ENCODE measurements at regions not wholly inside any gene's neighbourhood (a gene's known extent, or its start where the extent isn't known, plus 50 kb on each side); places are given as distances from the start of the nearest gene placed in this dataset.
"Not testable (repeated sequence)": the region's sequence is repeated elsewhere in the genome, so short reads cannot be mapped to it uniquely, and the experiment has no call there.

- intact Hi-C loops (cut with micrococcal nuclease): loop anchor here (10.0 kb wide), 1 partner anchor 313 kb away; the partner anchor contains the start of gene VRK2
- Mint-ChIP-seq H3K27me3 (ENCODE audit: low read depth) (peaks cover 50% of the 10 kb centered on the region), H3K27ac (no peak overlapping the region), H3K4me3 (ENCODE audit: low read depth) (no peak overlapping the region), H3K36me3 (ENCODE audit: low read depth) (no peaks in the 10 kb centered on the region), H3K4me1 (ENCODE audit: low read depth) (no peaks in the 10 kb centered on the region), H3K9me3 (no peaks in the 10 kb centered on the region)
- DNase-seq (ENCODE audit: low spot score): no peak
Measured at GRCh38 chr2:58358026-58358425, 116.9 kb upstream of the FANCL start.

- Mint-ChIP-seq H3K4me1 (ENCODE audit: low read depth) (no peaks in the 10 kb centered on the region), H3K4me3 (ENCODE audit: low read depth) (no peak overlapping the region), H3K36me3 (ENCODE audit: low read depth) (no peaks in the 10 kb centered on the region), H3K9me3 (no peaks in the 10 kb centered on the region), H3K27ac (no peak overlapping the region), H3K27me3 (ENCODE audit: low read depth) (peaks cover 53% of the 10 kb centered on the region)
- no peak for DNase-seq (ENCODE audit: low spot score)
- intact Hi-C loops (cut with micrococcal nuclease): loop anchor here (10.0 kb wide), 1 partner anchor 313 kb away; the partner anchor contains the start of gene VRK2
Measured at GRCh38 chr2:58357521-58357920, 116.4 kb upstream of the FANCL start.

- H3K4me1 Mint-ChIP-seq (ENCODE audit: low read depth): peaks cover 9% of the 10 kb centered on the region
- no peak overlapping the region for H3K27ac Mint-ChIP-seq
- H3K4me3 Mint-ChIP-seq (ENCODE audit: low read depth): no peak overlapping the region
- H3K9me3 Mint-ChIP-seq: no peaks in the 10 kb centered on the region
- intact Hi-C loops (cut with micrococcal nuclease): loop anchor here (5.0 to 10.0 kb wide), 2 partner anchors 112 to 309 kb away; partner anchors contain the start of genes FANCL and VRK2
- DNase-seq (ENCODE audit: low spot score): no peak
- peaks cover 51% of the 10 kb centered on the region for H3K27me3 Mint-ChIP-seq (ENCODE audit: low read depth)
- H3K36me3 Mint-ChIP-seq (ENCODE audit: low read depth): no peaks in the 10 kb centered on the region
Measured at GRCh38 chr2:58354230-58354629, 113.1 kb upstream of the FANCL start.

GRCh38 chr2:58350484-58350883 lies 109.4 kb upstream of the FANCL start:
- Mint-ChIP-seq H3K36me3 (ENCODE audit: low read depth) (no peaks in the 10 kb centered on the region), H3K27ac (no peak overlapping the region), H3K4me3 (ENCODE audit: low read depth) (no peak overlapping the region), H3K27me3 (ENCODE audit: low read depth) (peaks cover 55% of the 10 kb centered on the region), H3K9me3 (no peaks in the 10 kb centered on the region), H3K4me1 (ENCODE audit: low read depth) (peaks cover 9% of the 10 kb centered on the region)
- no peak for DNase-seq (ENCODE audit: low spot score)
- intact Hi-C loops (cut with micrococcal nuclease): loop anchor here (1.0 to 10.0 kb wide), 3 partner anchors 92 to 306 kb away; partner anchors contain the start of genes FANCL and VRK2

GRCh38 chr2:58347810-58348209 lies 106.7 kb upstream of the FANCL start:
- peaks cover 43% of the 10 kb centered on the region for H3K27me3 Mint-ChIP-seq (ENCODE audit: low read depth)
- peaks cover 9% of the 10 kb centered on the region for H3K4me1 Mint-ChIP-seq (ENCODE audit: low read depth)
- intact Hi-C loops (cut with micrococcal nuclease): no loop called here
- H3K36me3 Mint-ChIP-seq (ENCODE audit: low read depth): no peaks in the 10 kb centered on the region
- no peak overlapping the region for H3K27ac Mint-ChIP-seq
- DNase-seq (ENCODE audit: low spot score): no peak
- H3K4me3 Mint-ChIP-seq (ENCODE audit: low read depth): no peak overlapping the region
- H3K9me3 Mint-ChIP-seq: peaks cover 2% of the 10 kb centered on the region

- peaks cover 20% of the 10 kb centered on the region for H3K27me3 Mint-ChIP-seq (ENCODE audit: low read depth)
Measured at GRCh38 chr2:58341047-58341446, 99.9 kb upstream of the FANCL start.

GRCh38 chr2:58339548-58340243 lies 98.6 kb upstream of the FANCL start:
- peaks cover 21% of the 10 kb centered on the region for H3K27me3 Mint-ChIP-seq (ENCODE audit: low read depth)
- no peak overlapping the region for H3K27ac Mint-ChIP-seq
- H3K4me1 Mint-ChIP-seq (ENCODE audit: low read depth): no peaks in the 10 kb centered on the region
- no peak overlapping the region for H3K4me3 Mint-ChIP-seq (ENCODE audit: low read depth)
- no peak for DNase-seq (ENCODE audit: low spot score)
- no peaks in the 10 kb centered on the region for H3K36me3 Mint-ChIP-seq (ENCODE audit: low read depth)
- intact Hi-C loops (cut with micrococcal nuclease): no loop called here
- peaks cover 14% of the 10 kb centered on the region for H3K9me3 Mint-ChIP-seq

More at GRCh38 chr2:58341047-58341446, 99.9 kb upstream of the FANCL start:
- no peak for DNase-seq (ENCODE audit: low spot score)
- Mint-ChIP-seq H3K4me1 (ENCODE audit: low read depth) (no peaks in the 10 kb centered on the region), H3K27ac (no peak overlapping the region), H3K9me3 (peaks cover 14% of the 10 kb centered on the region), H3K36me3 (ENCODE audit: low read depth) (no peaks in the 10 kb centered on the region), H3K4me3 (ENCODE audit: low read depth) (no peak overlapping the region)
- intact Hi-C loops (cut with micrococcal nuclease): no loop called here

- no peak for DNase-seq (ENCODE audit: low spot score)
- Mint-ChIP-seq H3K27me3 (ENCODE audit: low read depth) (peaks cover 5% of the 10 kb centered on the region), H3K27ac (no peak overlapping the region), H3K9me3 (peaks cover under 1% of the 10 kb centered on the region), H3K4me3 (ENCODE audit: low read depth) (no peak overlapping the region), H3K36me3 (ENCODE audit: low read depth) (no peaks in the 10 kb centered on the region), H3K4me1 (ENCODE audit: low read depth) (no peaks in the 10 kb centered on the region)
- intact Hi-C loops (cut with micrococcal nuclease): no loop called here
Measured at GRCh38 chr2:58336416-58336815, 95.3 kb upstream of the FANCL start.

GRCh38 chr2:58334414-58334813 lies 93.3 kb upstream of the FANCL start:
- H3K4me1 Mint-ChIP-seq (ENCODE audit: low read depth): no peaks in the 10 kb centered on the region
- peaks cover 5% of the 10 kb centered on the region for H3K27me3 Mint-ChIP-seq (ENCODE audit: low read depth)
- DNase-seq (ENCODE audit: low spot score): no peak
- no peaks in the 10 kb centered on the region for H3K9me3 Mint-ChIP-seq
- no peak overlapping the region for H3K27ac Mint-ChIP-seq
- intact Hi-C loops (cut with micrococcal nuclease): no loop called here
- no peaks in the 10 kb centered on the region for H3K36me3 Mint-ChIP-seq (ENCODE audit: low read depth)
- no peak overlapping the region for H3K4me3 Mint-ChIP-seq (ENCODE audit: low read depth)

GRCh38 chr2:58325296-58325895 lies 84.3 kb upstream of the FANCL start:
- intact Hi-C loops (cut with micrococcal nuclease); H3K36me3 Mint-ChIP-seq (ENCODE audit: low read depth); H3K9me3 Mint-ChIP-seq; DNase-seq (ENCODE audit: low spot score); H3K4me3 Mint-ChIP-seq (ENCODE audit: low read depth); H3K4me1 Mint-ChIP-seq (ENCODE audit: low read depth); H3K27me3 Mint-ChIP-seq (ENCODE audit: low read depth); H3K27ac Mint-ChIP-seq: not testable (repeated sequence)

GRCh38 chr2:58319481-58319880 lies 78.4 kb upstream of the FANCL start:
- no peaks in the 10 kb centered on the region for H3K9me3 Mint-ChIP-seq
- intact Hi-C loops (cut with micrococcal nuclease): no loop called here
- H3K4me3 Mint-ChIP-seq (ENCODE audit: low read depth): no peak overlapping the region
- H3K27me3 Mint-ChIP-seq (ENCODE audit: low read depth): no peaks in the 10 kb centered on the region
- no peaks in the 10 kb centered on the region for H3K4me1 Mint-ChIP-seq (ENCODE audit: low read depth)
- no peak overlapping the region for H3K27ac Mint-ChIP-seq
- no peaks in the 10 kb centered on the region for H3K36me3 Mint-ChIP-seq (ENCODE audit: low read depth)
- no peak for DNase-seq (ENCODE audit: low spot score)

- H3K4me3 Mint-ChIP-seq (ENCODE audit: low read depth); H3K27ac Mint-ChIP-seq; H3K9me3 Mint-ChIP-seq; DNase-seq (ENCODE audit: low spot score); H3K36me3 Mint-ChIP-seq (ENCODE audit: low read depth); H3K27me3 Mint-ChIP-seq (ENCODE audit: low read depth); H3K4me1 Mint-ChIP-seq (ENCODE audit: low read depth); intact Hi-C loops (cut with micrococcal nuclease): not testable (repeated sequence)
Measured at GRCh38 chr2:58318949-58319348, 77.8 kb upstream of the FANCL start.

GRCh38 chr2:58313926-58314325 lies 72.8 kb upstream of the FANCL start:
- DNase-seq (ENCODE audit: low spot score): no peak
- no peaks in the 10 kb centered on the region for H3K9me3 Mint-ChIP-seq
- intact Hi-C loops (cut with micrococcal nuclease): no loop called here
- no peak overlapping the region for H3K27ac Mint-ChIP-seq
- no peaks in the 10 kb centered on the region for H3K4me1 Mint-ChIP-seq (ENCODE audit: low read depth)
- H3K27me3 Mint-ChIP-seq (ENCODE audit: low read depth): no peaks in the 10 kb centered on the region
- H3K36me3 Mint-ChIP-seq (ENCODE audit: low read depth): no peaks in the 10 kb centered on the region
- no peak overlapping the region for H3K4me3 Mint-ChIP-seq (ENCODE audit: low read depth)
